Lower lobe of right lung (tissue), 2 donors: ENCODE measurements at regions not wholly inside any gene's neighbourhood (a gene's known extent, or its start where the extent isn't known, plus 50 kb on each side); places are given as distances from the start of the nearest gene placed in this dataset.

Experiments
- ATAC-seq, 2 donors: fragments of 200-7000 bp; cut with Tn5 transposase; one replicate each; pipeline ENCODE4 v1.9.1; 2020 to 2022; ENCODE audit warnings: mild to moderate bottlenecking in 2 of 2, moderate library complexity in 2 of 2
- DNase-seq: peaks from one replicate; pipeline ENCODE4 v3.0.0-alpha.2; 2020
- H3K27ac ChIP-seq: fragments of 200-600 bp; one replicate; pipeline ENCODE4 v1.8.0; 2022
- H3K27me3 ChIP-seq: fragments of 200-600 bp; one replicate; pipeline ENCODE4 v1.8.0; 2022; ENCODE audit warnings: low read depth
- H3K36me3 ChIP-seq: fragments of 200-600 bp; one replicate; pipeline ENCODE4 v1.8.0; 2022; ENCODE audit warnings: mild to moderate bottlenecking
- H3K4me1 ChIP-seq: fragments of 200-600 bp; one replicate; pipeline ENCODE4 v1.8.0; 2022
- H3K4me3 ChIP-seq: fragments of 200-600 bp; one replicate; pipeline ENCODE4 v1.8.0; 2022; ENCODE audit warnings: mild to moderate bottlenecking
- H3K9me3 ChIP-seq: fragments of 200-600 bp; one replicate; pipeline ENCODE4 v1.8.0; 2022
- CTCF ChIP-seq: fragments of 200-600 bp; IDR thresholded peaks from one replicate; pipeline ENCODE4 v1.8.0; 2022; ENCODE audit warnings: antibody characterized with exemption, mild to moderate bottlenecking
- intact Hi-C: fragments of 100-400 bp; cut with DNase I; formaldehyde crosslinking; loops from one replicate; pipeline ENCODE4 v1.11.0; 2022
- donor health status: DM: no; HTN: yes; CAD: no; lungs with severe emphysema.

- DNase-seq (no peak), ATAC-seq (no peak)
- Histone ChIP-seq H3K4me1 (no peaks in the 10 kb centered on the region), H3K36me3 (no peaks in the 10 kb centered on the region), H3K27ac (no peak overlapping the region), H3K27me3 (no peaks in the 10 kb centered on the region), H3K9me3 (peaks cover 6% of the 10 kb centered on the region), H3K4me3 (no peak overlapping the region)
- intact Hi-C loops = no loop called here
- no peak for TF ChIP-seq CTCF
Measured at GRCh38 chr14:29062466-29062865, 295.9 kb downstream of the FOXG1 start.

- H3K27me3 ChIP-seq = no peaks in the 10 kb centered on the region
Measured at GRCh38 chr14:29062976-29063375, 296.4 kb downstream of the FOXG1 start.

GRCh38 chr14:29064305-29064900 lies 297.8 kb downstream of the FOXG1 start:
- Histone ChIP-seq H3K27me3 (no peaks in the 10 kb centered on the region), H3K4me1 (no peaks in the 10 kb centered on the region), H3K27ac (no peak overlapping the region), H3K4me3 (no peak overlapping the region), H3K9me3 (peaks cover 6% of the 10 kb centered on the region), H3K36me3 (no peaks in the 10 kb centered on the region)
- ATAC-seq = no peak
- intact Hi-C loops = no loop called here
- no peak for DNase-seq
- no peak for TF ChIP-seq CTCF

More at GRCh38 chr14:29062976-29063375, 296.4 kb downstream of the FOXG1 start:
- Histone ChIP-seq H3K27ac (no peak overlapping the region), H3K36me3 (no peaks in the 10 kb centered on the region), H3K9me3 (peaks cover 6% of the 10 kb centered on the region), H3K4me1 (no peaks in the 10 kb centered on the region), H3K4me3 (no peak overlapping the region)
- intact Hi-C loops = no loop called here
- no peak for ATAC-seq
- no peak for DNase-seq
- no peak for TF ChIP-seq CTCF

GRCh38 chr14:29069228-29069627 lies 302.6 kb downstream of the FOXG1 start:
- H3K27me3 ChIP-seq = no peaks in the 10 kb centered on the region
- intact Hi-C loops = no loop called here
- DNase-seq (no peak), ATAC-seq (no peak)
- no peak overlapping the region for H3K4me3 ChIP-seq
- TF ChIP-seq CTCF = no peak
- H3K27ac ChIP-seq = no peak overlapping the region
- H3K9me3 ChIP-seq = no peaks in the 10 kb centered on the region
- H3K4me1 ChIP-seq = no peaks in the 10 kb centered on the region
- no peaks in the 10 kb centered on the region for H3K36me3 ChIP-seq

GRCh38 chr14:29075761-29076160 lies 309.2 kb downstream of the FOXG1 start:
- H3K27ac ChIP-seq = no peak overlapping the region
- intact Hi-C loops = no loop called here
- no peak overlapping the region for H3K4me3 ChIP-seq
- DNase-seq = no peak
- TF ChIP-seq CTCF = no peak
- H3K9me3 ChIP-seq = no peaks in the 10 kb centered on the region
- no peaks in the 10 kb centered on the region for H3K27me3 ChIP-seq
- no peak for ATAC-seq
- no peaks in the 10 kb centered on the region for H3K4me1 ChIP-seq
- H3K36me3 ChIP-seq = no peaks in the 10 kb centered on the region
